GM10248 (cell line): ENCODE measurements at regions not wholly inside any gene's neighbourhood (a gene's known extent, or its start where the extent isn't known, plus 50 kb on each side); places are given as distances from the start of the nearest gene placed in this dataset.

Source experiments
- CTCF ChIA-PET: fragments of 300-600 bp; sonication (Branson Sonifier 250); formaldehyde crosslinking; extraction: SDS; loops from one replicate; lab custom pipeline; 2021; ENCODE audit warnings: antibody characterized with exemption; lab: Yijun Ruan, JAX
- POLR2A ChIA-PET: fragments of 350-650 bp; sonication (Branson Sonifier 250); formaldehyde crosslinking; extraction: SDS; loops from one replicate; lab custom pipeline; 2020; ENCODE audit warnings: antibody characterized with exemption; lab: Yijun Ruan, JAX
- DNase-seq: peaks from one replicate; pipeline ENCODE4 v3.0.0; 2012; ENCODE audit errors: extremely low spot score
- TF ChIP-seq, protein P1 (sequence below): IDR thresholded peaks from 2 replicates; pipeline ENCODE4 v1.5.1; 2012; ENCODE audit warnings: mild to moderate bottlenecking, low read depth; ENCODE audit errors: extremely low read depth, missing control alignments, control extremely low read depth

DNA sequence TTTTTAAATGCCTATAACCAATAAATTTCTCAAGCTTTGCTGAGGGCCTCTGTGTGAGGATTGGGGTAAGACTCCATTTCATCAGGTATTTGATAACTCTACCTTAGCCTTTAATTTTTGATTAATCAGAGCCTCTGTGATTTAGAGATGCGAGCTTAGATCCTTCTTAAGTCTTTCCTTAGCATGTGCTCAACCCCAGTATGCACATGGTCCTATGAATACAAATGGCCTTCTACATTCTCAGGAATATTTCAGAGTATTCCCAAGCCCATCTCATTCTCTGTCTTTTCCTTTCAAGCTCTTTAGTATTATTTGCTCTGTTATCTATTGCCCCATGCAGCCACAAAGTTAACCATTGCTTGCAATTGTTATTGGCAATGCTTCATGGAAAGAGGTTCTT lies 1407.7 kb downstream of the LRFN5 start:
- TF ChIP-seq, protein P1, sequence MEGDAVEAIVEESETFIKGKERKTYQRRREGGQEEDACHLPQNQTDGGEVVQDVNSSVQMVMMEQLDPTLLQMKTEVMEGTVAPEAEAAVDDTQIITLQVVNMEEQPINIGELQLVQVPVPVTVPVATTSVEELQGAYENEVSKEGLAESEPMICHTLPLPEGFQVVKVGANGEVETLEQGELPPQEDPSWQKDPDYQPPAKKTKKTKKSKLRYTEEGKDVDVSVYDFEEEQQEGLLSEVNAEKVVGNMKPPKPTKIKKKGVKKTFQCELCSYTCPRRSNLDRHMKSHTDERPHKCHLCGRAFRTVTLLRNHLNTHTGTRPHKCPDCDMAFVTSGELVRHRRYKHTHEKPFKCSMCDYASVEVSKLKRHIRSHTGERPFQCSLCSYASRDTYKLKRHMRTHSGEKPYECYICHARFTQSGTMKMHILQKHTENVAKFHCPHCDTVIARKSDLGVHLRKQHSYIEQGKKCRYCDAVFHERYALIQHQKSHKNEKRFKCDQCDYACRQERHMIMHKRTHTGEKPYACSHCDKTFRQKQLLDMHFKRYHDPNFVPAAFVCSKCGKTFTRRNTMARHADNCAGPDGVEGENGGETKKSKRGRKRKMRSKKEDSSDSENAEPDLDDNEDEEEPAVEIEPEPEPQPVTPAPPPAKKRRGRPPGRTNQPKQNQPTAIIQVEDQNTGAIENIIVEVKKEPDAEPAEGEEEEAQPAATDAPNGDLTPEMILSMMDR, result no peak
- CTCF ChIA-PET, result no interaction called here
- POLR2A ChIA-PET, result no interaction called here
- no peak for DNase-seq

- ChIA-PET POLR2A (no interaction called here), CTCF (no interaction called here)
- no peak for DNase-seq
- TF ChIP-seq, protein P1, result no peak
These were observed 1406.1 kb downstream of the LRFN5 start for GRCh38 chr14:43012817-43013216.

- POLR2A ChIA-PET, result no interaction called here
- TF ChIP-seq, protein P1, result no peak
- CTCF ChIA-PET, result no interaction called here
- no peak for DNase-seq
These were observed 1399.1 kb downstream of the LRFN5 start for GRCh38 chr14:43005807-43006206.

GRCh38 chr14:43003845-43004244 lies 1397.2 kb downstream of the LRFN5 start:
- no peak for DNase-seq
- ChIA-PET CTCF (no interaction called here), POLR2A (no interaction called here)
- TF ChIP-seq, protein P1, result no peak

- DNase-seq, result no peak
- ChIA-PET POLR2A (no interaction called here), CTCF (no interaction called here)
- TF ChIP-seq, protein P1, result no peak
These were observed 1395.1 kb downstream of the LRFN5 start for GRCh38 chr14:43001731-43002130.

- DNase-seq, result no peak
- TF ChIP-seq, protein P1, result no peak
- POLR2A ChIA-PET, result no interaction called here
- CTCF ChIA-PET, result interaction anchor here (1.0 to 1.4 kb wide), 2 partner anchors 14 kb away, joined by 3 to 4 read pairs; no protein-coding TSS in a partner anchor
These were observed 1387.5 kb downstream of the LRFN5 start for GRCh38 chr14:42994051-42994736.
